Neural cell (in vitro differentiated cells): ENCODE measurements at regions not wholly inside any gene's neighbourhood (a gene's known extent, or its start where the extent isn't known, plus 50 kb on each side); places are given as distances from the start of the nearest gene placed in this dataset.

ENCODE experiments used
- H2AFZ ChIP-seq: fragments of 200-600, 300-800 bp; sonication (generic), shearing (Covaris generic); 2 replicates; pipeline ENCODE4 v1.6.0; 2014; ENCODE audit warnings: low read depth, mild to moderate bottlenecking, antibody characterized with exemption, low read length, moderate library complexity
- H3F3A ChIP-seq: fragments of 200-600 bp; shearing (Covaris generic); 2 replicates; pipeline ENCODE4 v1.6.1; 2016; ENCODE audit warnings: mild to moderate bottlenecking, moderate library complexity, mixed read lengths, antibody characterized with exemption, low read length; ENCODE audit not compliant: insufficient read depth, poor library complexity, severe bottlenecking
- H3K27ac ChIP-seq: fragments of 200-600, 300-800 bp; sonication (generic), shearing (Covaris generic); 2 replicates; pipeline ENCODE4 v1.5.1; 2014; ENCODE audit warnings: mild to moderate bottlenecking, low read length, moderate library complexity
- H3K27me3 ChIP-seq: fragments of 300-800, 200-600 bp; sonication (generic), shearing (Covaris generic); 2 replicates; pipeline ENCODE4 v1.6.0; 2014; ENCODE audit warnings: mild to moderate bottlenecking, low read depth, low read length, moderate library complexity; ENCODE audit not compliant: insufficient read depth
- H3K36me3 ChIP-seq: fragments of 300-800, 200-600 bp; sonication (generic), shearing (Covaris generic); 2 replicates; pipeline ENCODE4 v1.5.1; 2014; ENCODE audit warnings: mild to moderate bottlenecking, antibody characterized with exemption, low read length, moderate library complexity; ENCODE audit not compliant: insufficient read depth
- H3K4me2 ChIP-seq: fragments of 300-800, 200-600 bp; sonication (generic), shearing (Covaris generic); 2 replicates; pipeline ENCODE4 v1.6.0; 2014; ENCODE audit warnings: mild to moderate bottlenecking, low read length
- H3K4me3 ChIP-seq: fragments of 300-800, 200-600 bp; sonication (generic), shearing (Covaris generic); 2 replicates; pipeline ENCODE4 v1.5.1; 2014; ENCODE audit warnings: mild to moderate bottlenecking, low read length, moderate library complexity
- H3K79me2 ChIP-seq: fragments of 200-600 bp; shearing (Covaris generic); replicated peaks from 2 replicates; pipeline ENCODE4 v1.6.0; 2014; ENCODE audit warnings: mild to moderate bottlenecking, low read length, moderate library complexity; ENCODE audit not compliant: insufficient read depth
- H3K9ac ChIP-seq: fragments of 300-800, 200-600 bp; sonication (generic), shearing (Covaris generic); 2 replicates; pipeline ENCODE4 v1.6.1; 2016; ENCODE audit warnings: mild to moderate bottlenecking, low read length, mixed read lengths
- H3K9me2 ChIP-seq: fragments of 200-600 bp; shearing (Covaris generic); 2 replicates; pipeline ENCODE4 v1.6.1; 2016; ENCODE audit warnings: mild to moderate bottlenecking, low read length, mixed read lengths; ENCODE audit not compliant: insufficient read depth
- H3K9me3 ChIP-seq: fragments of 200-600, 300-800 bp; sonication (generic), shearing (Covaris generic); 2 replicates; pipeline ENCODE4 v1.6.1; 2016; ENCODE audit warnings: mild to moderate bottlenecking, mixed run types, low read length, moderate library complexity, mixed read lengths
- H4K20me1 ChIP-seq: fragments of 200-600 bp; shearing (Covaris generic); 2 replicates; pipeline ENCODE4 v1.6.1; 2016; ENCODE audit warnings: mild to moderate bottlenecking, mixed run types; ENCODE audit not compliant: insufficient read depth
- CTCF ChIP-seq: fragments of 450-650 bp; IDR thresholded peaks from 2 replicates; pipeline ENCODE4 v1.5.1; 2014; ENCODE audit warnings: antibody characterized with exemption, mild to moderate bottlenecking, moderate library complexity; ENCODE audit not compliant: poor library complexity, severe bottlenecking
- EP300 ChIP-seq: fragments of 450-650 bp; conservative IDR thresholded peaks from 2 replicates; pipeline ENCODE4 v1.6.1; 2014; ENCODE audit warnings: antibody characterized with exemption, mild to moderate bottlenecking, moderate library complexity; ENCODE audit not compliant: poor library complexity, severe bottlenecking
- EZH2 ChIP-seq: fragments of 200-600, 300-800 bp; shearing (Covaris generic), sonication (generic); IDR thresholded peaks from 2 replicates; pipeline ENCODE4 v1.6.1; 2014; ENCODE audit warnings: antibody characterized with exemption, low read length, borderline replicate concordance, mild to moderate bottlenecking; ENCODE audit not compliant: insufficient read depth, poor library complexity, severe bottlenecking
- MXI1 ChIP-seq: fragments of 450-650 bp; conservative IDR thresholded peaks from 2 replicates; pipeline ENCODE4 v1.6.1; 2014; ENCODE audit warnings: antibody characterized with exemption, mild to moderate bottlenecking; ENCODE audit not compliant: poor library complexity, severe bottlenecking
- POLR2AphosphoS5 ChIP-seq: IDR thresholded peaks from 2 replicates; pipeline ENCODE4 v1.6.1; 2012
- RAD21 ChIP-seq: fragments of 450-650 bp; conservative IDR thresholded peaks from 2 replicates; pipeline ENCODE4 v1.6.1; 2014; ENCODE audit warnings: antibody characterized with exemption, mild to moderate bottlenecking, moderate library complexity
- REST ChIP-seq: IDR thresholded peaks from 2 replicates; pipeline ENCODE4 v1.6.1; 2012; ENCODE audit warnings: borderline replicate concordance
- SMC3 ChIP-seq: fragments of 450-650 bp; conservative IDR thresholded peaks from 2 replicates; pipeline ENCODE4 v1.6.1; 2014; ENCODE audit warnings: antibody characterized with exemption, mild to moderate bottlenecking, moderate library complexity; ENCODE audit not compliant: poor library complexity
- TAF1 ChIP-seq: IDR thresholded peaks from 2 replicates; pipeline ENCODE4 v1.6.1; 2012; ENCODE audit warnings: low read depth

GRCh38 chr15:93274257-93274656, 185.2 kb upstream of the RGMA start:
- Histone ChIP-seq H3K9ac (no peak overlapping the region), H3K27ac (no peak overlapping the region), H3K27me3 (no peaks in the 10 kb centered on the region), H3K9me2 (no peaks in the 10 kb centered on the region), H4K20me1 (no peaks in the 10 kb centered on the region), H3K4me3 (no peak overlapping the region), H2AFZ (no peak overlapping the region), H3F3A (no peaks in the 10 kb centered on the region), H3K36me3 (no peaks in the 10 kb centered on the region), H3K4me2 (no peak overlapping the region), H3K79me2 (no peaks in the 10 kb centered on the region), H3K9me3 (no peaks in the 10 kb centered on the region)
- TF ChIP-seq EP300, result no peak
- TF ChIP-seq POLR2AphosphoS5, result no peak
- TF ChIP-seq TAF1, result no peak

GRCh38 chr15:93271871-93272270, 182.9 kb upstream of the RGMA start:
- Histone ChIP-seq H2AFZ (no peak overlapping the region), H3F3A (no peaks in the 10 kb centered on the region), H4K20me1 (no peaks in the 10 kb centered on the region), H3K36me3 (no peaks in the 10 kb centered on the region), H3K9me3 (no peaks in the 10 kb centered on the region), H3K4me2 (no peak overlapping the region), H3K4me3 (no peak overlapping the region), H3K27ac (no peak overlapping the region), H3K79me2 (no peaks in the 10 kb centered on the region), H3K27me3 (no peaks in the 10 kb centered on the region), H3K9me2 (no peaks in the 10 kb centered on the region), H3K9ac (no peak overlapping the region)
- no peak for TF ChIP-seq POLR2AphosphoS5
- TF ChIP-seq EZH2, result no peak
- no peak for TF ChIP-seq REST
- no peak for TF ChIP-seq RAD21
- no peak for TF ChIP-seq CTCF

GRCh38 chr15:93270937-93271467, 182.0 kb upstream of the RGMA start:
- Histone ChIP-seq H3F3A (no peaks in the 10 kb centered on the region), H3K79me2 (no peaks in the 10 kb centered on the region), H3K27me3 (no peaks in the 10 kb centered on the region), H4K20me1 (no peaks in the 10 kb centered on the region), H3K36me3 (no peaks in the 10 kb centered on the region), H3K4me2 (no peak overlapping the region), H2AFZ (no peak overlapping the region), H3K9me3 (no peaks in the 10 kb centered on the region), H3K27ac (no peak overlapping the region), H3K9ac (no peak overlapping the region), H3K9me2 (no peaks in the 10 kb centered on the region), H3K4me3 (no peak overlapping the region)
- TF ChIP-seq POLR2AphosphoS5 (no peak), REST (no peak), RAD21 (no peak), EP300 (no peak), TAF1 (no peak), CTCF (no peak), MXI1 (no peak), SMC3 (no peak), EZH2 (no peak)
